Coronary artery (tissue), 2 donors: ENCODE measurements at regions not wholly inside any gene's neighbourhood (a gene's known extent, or its start where the extent isn't known, plus 50 kb on each side); places are given as distances from the start of the nearest gene placed in this dataset.
A peak's percentile ranks its signal among the peaks of the same experiment; 100 is the strongest.
"Not testable (repeated sequence)": the region's sequence is repeated elsewhere in the genome, so short reads cannot be mapped to it uniquely, and the experiment has no call there.

Source experiments
- DNase-seq: peaks from one replicate; pipeline ENCODE4 v3.0.0-alpha.2; 2017; ENCODE audit warnings: low spot score
- H3K27ac ChIP-seq, 2 donors: fragments of 200-600 bp; sonication (generic); one replicate each; pipeline ENCODE4 v1.5.1; 2016 to 2019
- H3K4me3 ChIP-seq: fragments of 200-600 bp; sonication (generic); 2 replicates; pipeline ENCODE4 v1.5.1; 2016; ENCODE audit warnings: mild to moderate bottlenecking, moderate library complexity
- TF ChIP-seq, protein P1 (sequence below): fragments of 200-600 bp; sonication (generic); IDR thresholded peaks from one replicate; pipeline ENCODE4 v1.5.1; 2019; ENCODE audit warnings: antibody characterized with exemption

DNA sequence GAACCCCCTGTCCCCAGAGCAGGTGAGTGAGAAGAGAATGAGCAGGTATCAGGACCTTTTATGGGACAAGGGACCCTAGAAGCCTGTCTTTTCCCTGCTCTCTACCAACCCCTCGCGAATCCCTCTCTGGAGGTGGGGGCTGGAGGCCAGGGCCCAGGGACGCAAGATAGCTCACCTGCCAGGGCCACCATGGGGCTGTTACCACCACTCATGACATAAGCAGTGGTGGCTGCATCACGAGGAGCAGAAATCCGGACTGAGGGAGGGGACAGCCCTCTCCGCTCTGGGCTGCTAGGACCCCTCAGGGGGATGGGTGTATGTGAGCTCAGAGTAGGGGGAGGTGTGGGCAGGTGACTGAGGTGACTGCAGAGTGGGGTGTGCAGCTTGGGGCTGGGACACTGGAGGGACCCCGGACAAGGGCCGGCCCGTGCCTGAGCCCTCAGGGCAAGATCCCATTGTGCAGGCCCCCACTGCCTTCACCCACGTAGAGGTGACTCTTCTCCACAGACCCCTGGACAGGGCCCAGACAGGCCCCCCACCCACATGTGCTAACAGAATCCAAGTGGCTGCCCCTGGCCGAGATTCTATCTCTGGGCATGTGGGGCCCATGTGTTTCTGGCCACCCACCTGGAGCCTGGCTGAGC lies 190.6 kb downstream of the TBC1D2B start:
- no peak overlapping the region for H3K4me3 ChIP-seq
- no peak for DNase-seq
- TF ChIP-seq, protein P1, sequence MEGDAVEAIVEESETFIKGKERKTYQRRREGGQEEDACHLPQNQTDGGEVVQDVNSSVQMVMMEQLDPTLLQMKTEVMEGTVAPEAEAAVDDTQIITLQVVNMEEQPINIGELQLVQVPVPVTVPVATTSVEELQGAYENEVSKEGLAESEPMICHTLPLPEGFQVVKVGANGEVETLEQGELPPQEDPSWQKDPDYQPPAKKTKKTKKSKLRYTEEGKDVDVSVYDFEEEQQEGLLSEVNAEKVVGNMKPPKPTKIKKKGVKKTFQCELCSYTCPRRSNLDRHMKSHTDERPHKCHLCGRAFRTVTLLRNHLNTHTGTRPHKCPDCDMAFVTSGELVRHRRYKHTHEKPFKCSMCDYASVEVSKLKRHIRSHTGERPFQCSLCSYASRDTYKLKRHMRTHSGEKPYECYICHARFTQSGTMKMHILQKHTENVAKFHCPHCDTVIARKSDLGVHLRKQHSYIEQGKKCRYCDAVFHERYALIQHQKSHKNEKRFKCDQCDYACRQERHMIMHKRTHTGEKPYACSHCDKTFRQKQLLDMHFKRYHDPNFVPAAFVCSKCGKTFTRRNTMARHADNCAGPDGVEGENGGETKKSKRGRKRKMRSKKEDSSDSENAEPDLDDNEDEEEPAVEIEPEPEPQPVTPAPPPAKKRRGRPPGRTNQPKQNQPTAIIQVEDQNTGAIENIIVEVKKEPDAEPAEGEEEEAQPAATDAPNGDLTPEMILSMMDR = no peak
- peak overlapping the region; percentile 93 to 94 for H3K27ac ChIP-seq

DNA sequence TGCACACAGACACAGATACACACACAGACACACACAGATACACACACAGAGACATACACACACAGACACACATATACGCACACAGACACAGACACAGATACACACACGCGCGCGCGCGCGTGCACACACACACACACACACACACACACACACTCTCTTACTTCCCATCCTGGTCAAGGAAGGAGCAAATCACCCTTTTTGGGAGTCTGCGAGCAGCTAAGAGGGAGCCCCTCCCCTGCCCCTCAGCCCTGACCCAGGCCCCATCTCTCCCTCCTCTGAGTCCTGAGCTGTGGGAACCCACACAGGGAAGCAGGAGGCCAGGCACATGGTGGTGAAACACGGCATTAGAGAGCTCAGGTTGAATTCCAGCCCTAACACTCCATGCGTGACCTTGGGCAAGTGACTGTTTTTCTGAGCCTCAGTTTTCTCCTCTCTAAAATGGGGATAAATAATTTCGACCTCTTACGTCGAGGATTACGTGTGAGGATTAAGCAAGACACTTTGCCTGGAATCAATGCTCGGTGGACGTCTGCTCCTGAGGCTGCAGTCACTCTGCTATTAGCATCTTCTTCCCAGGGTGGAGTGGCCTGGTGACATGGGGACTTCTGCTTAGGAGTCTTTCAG lies 191.5 kb downstream of the TBC1D2B start:
- H3K27ac ChIP-seq = peak overlapping the region; percentile 93 to 94
- not testable (repeated sequence) for DNase-seq

DNA sequence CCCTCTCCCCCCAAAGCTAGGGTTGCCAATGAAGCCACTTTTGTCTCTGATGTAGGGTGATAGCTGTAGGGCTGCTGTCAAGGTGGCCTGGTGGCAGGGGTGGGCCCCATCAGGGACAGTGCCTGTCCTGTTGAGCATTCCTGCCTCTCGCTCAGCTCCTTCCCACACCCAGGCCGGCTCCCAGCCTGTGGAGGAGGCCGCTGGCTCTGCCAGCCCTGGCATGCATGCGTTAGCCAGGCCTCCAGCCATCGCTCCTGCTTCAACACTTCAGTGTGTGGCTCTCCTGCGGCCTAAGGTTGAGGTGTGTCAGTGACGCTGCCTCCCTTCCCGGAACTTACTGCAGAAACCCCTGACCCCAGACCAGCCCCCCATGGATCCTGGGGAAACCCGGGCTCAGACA lies 194.5 kb downstream of the TBC1D2B start:
- not testable (repeated sequence) for H3K27ac ChIP-seq, DNase-seq, H3K4me3 ChIP-seq

More for the DNA sequence above, 191.5 kb downstream of the TBC1D2B start:
- H3K4me3 ChIP-seq = not testable (repeated sequence)

DNA sequence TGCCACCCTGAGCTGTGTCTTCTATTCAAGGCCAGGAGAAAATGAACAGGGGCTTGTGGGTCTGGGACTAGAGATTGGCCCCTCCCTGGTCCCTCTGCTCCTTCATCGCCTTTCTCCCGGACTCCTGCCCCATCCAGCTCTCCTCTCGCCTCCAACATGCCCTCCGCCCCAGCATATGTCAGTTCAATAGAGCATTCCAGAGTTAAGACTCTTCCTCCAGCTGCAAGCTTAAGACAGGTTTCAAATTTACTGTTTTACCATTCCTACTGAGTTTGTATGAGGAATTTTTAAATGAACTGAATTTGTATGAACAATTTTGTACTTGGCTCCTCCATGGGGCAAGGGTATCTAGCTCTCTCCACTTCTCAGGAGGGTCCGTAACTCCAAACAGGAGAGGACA lies 195.6 kb downstream of the TBC1D2B start:
- TF ChIP-seq, protein P1 = no peak
- no peak overlapping the region for H3K4me3 ChIP-seq
- no peak overlapping the region for H3K27ac ChIP-seq
- DNase-seq = no peak

- not testable (repeated sequence) for DNase-seq, H3K4me3 ChIP-seq, H3K27ac ChIP-seq
Observed at GRCh38 chr15:77881535-77881934, 196.0 kb downstream of the TBC1D2B start.

DNA sequence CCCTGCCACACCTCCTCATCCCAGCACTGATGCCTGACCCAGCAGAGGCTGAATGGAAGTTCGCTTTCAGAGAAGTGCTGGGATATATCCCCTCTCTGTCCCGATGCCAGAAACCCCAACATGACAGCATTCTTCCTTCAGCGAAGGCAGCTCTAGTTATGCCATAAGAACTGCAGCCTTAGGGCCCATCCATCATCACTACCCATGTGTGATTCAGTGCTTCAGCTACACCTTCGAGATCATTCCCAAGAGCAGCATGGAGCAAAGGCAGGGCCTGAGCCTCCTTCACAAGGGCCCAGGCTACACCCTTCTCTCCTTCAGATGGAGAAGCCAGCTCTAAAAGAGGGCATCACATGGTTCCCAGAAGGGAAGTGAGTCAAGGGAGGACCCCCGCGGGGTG lies 198.0 kb downstream of the TBC1D2B start:
- not testable (repeated sequence) for H3K4me3 ChIP-seq, H3K27ac ChIP-seq, DNase-seq

- TF ChIP-seq, protein P1 = no peak
- Histone ChIP-seq H3K4me3 (no peak overlapping the region), H3K27ac (no peak overlapping the region)
- DNase-seq = no peak
Observed at GRCh38 chr15:77877869-77878577, 199.5 kb downstream of the TBC1D2B start.

- H3K4me3 ChIP-seq, DNase-seq: not testable (repeated sequence)
- peak overlapping the region; percentile 69 to 88 for H3K27ac ChIP-seq
Observed at GRCh38 chr15:77876107-77876820, 201.2 kb downstream of the TBC1D2B start.

DNA sequence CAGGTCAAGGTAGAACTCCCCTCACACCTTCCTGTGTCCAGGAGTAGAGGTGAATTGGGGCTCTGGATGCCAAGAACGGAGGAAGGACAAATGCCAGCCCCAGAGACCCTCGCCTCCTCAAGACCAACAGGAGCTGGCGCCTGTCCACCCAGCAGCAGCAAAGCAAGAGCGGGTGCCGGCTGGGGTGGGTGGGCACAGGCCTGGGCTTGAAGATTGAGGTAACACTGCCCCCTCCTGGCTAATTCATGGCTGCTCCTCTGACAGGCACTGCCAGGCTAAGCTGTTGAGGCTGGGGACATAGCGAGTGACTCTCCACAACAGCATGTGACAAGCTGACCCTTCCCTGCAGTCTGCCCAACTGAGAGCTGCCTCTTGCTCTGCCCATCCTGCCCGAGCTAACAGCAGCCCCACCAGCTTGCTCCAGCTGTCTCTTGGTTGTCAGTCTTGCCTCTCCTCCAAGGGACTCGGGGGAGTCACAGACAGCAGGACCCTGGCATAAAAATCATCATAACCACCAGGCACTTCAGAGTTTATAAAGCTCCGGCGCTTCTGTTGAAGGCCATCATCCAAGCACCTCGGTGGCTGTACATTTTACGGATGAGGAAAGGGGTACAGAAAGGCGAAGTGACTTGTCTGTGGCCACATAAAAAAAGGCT lies 202.3 kb downstream of the TBC1D2B start:
- not testable (repeated sequence) for H3K4me3 ChIP-seq, DNase-seq
- H3K27ac ChIP-seq = peak overlapping the region; percentile 69 to 88
- TF ChIP-seq, protein P1 = peak; percentile 57
